HepG2 (cell line): ENCODE measurements at regions not wholly inside any gene's neighbourhood (a gene's known extent, or its start where the extent isn't known, plus 50 kb on each side); places are given as distances from the start of the nearest gene placed in this dataset.

Experiments
- ATAC-seq: fragments of 200-7000 bp; cut with Tn5 transposase; 3 replicates; pipeline ENCODE4 v1.9.1; 2020; ENCODE audit warnings: mild to moderate bottlenecking, moderate library complexity
- BruUV-seq: library from RNA; stranded (reverse); fragments of 400-500 nt; replicated peaks from 2 replicates; lab custom pipeline; 2021; lab: Mats Ljungman, UMichigan
- CTCF ChIA-PET: fragments of 300-600 bp; formaldehyde crosslinking; extraction: SDS; loops from one replicate; lab custom pipeline; 2021; ENCODE audit warnings: low total read pairs, inconsistent platforms, low intra/inter-chr PET ratio; lab: Yijun Ruan, JAX
- POLR2A ChIA-PET: fragments of 350-600 bp; sonication (Branson Sonifier 250); formaldehyde crosslinking; loops from one replicate; lab custom pipeline; 2020; ENCODE audit warnings: antibody characterized with exemption, inconsistent platforms; lab: Yijun Ruan, JAX
- DNase-seq: peaks from one replicate; pipeline ENCODE4 v3.0.0-alpha.2; 2015; ENCODE audit warnings: low spot score
- FAIRE-seq: peaks from 3 replicates; lab custom pipeline; 2011; peaks lifted over from hg19 to GRCh38; lab: Jason Lieb, UNC
- H2AFZ ChIP-seq: one replicate; pipeline ENCODE4 v1.6.1; 2011; ENCODE audit warnings: low read length, inconsistent platforms
- H3K27ac ChIP-seq: fragments of 300-600 bp; 3 replicates; pipeline ENCODE4 v1.8.0; 2011; ENCODE audit warnings: mixed run types, mild to moderate bottlenecking, mixed read lengths, low read length, inconsistent platforms; ENCODE audit not compliant: insufficient read depth; ENCODE audit errors: extremely low read length
- H3K27me3 ChIP-seq, 2 experiments: fragments of 200-600 bp in 1 of 2; 2 replicates in 1 of 2; 3 replicates in 1 of 2; pipeline versions ENCODE4 v1.6.0 to v1.8.0; 2011; ENCODE audit warnings: low read length in 2 of 2, mild to moderate bottlenecking in 2 of 2, moderate library complexity in 2 of 2, inconsistent platforms in 1 of 2; ENCODE audit not compliant: insufficient read depth in 2 of 2, control insufficient read depth in 1 of 2
- H3K36me3 ChIP-seq, 2 experiments: fragments of 200-600 bp in 1 of 2; replicated peaks in 1 of 2; 2 replicates in 1 of 2; 3 replicates in 1 of 2; pipeline versions ENCODE4 v1.5.1 to v1.8.0; 2011; ENCODE audit warnings: low read length in 2 of 2, inconsistent platforms in 1 of 2; ENCODE audit not compliant: insufficient read depth in 2 of 2, control insufficient read depth in 1 of 2
- H3K4me1 ChIP-seq: 2 replicates; pipeline ENCODE4 v1.5.1; 2012; ENCODE audit warnings: low read length, inconsistent platforms; ENCODE audit not compliant: insufficient read depth
- H3K4me2 ChIP-seq: 2 replicates; pipeline ENCODE4 v1.6.0; 2011; ENCODE audit warnings: low read depth, low read length, inconsistent platforms
- H3K4me3 ChIP-seq, 3 experiments: fragments of 200-600 bp in 1 of 3; sonication (generic), shearing (Covaris generic) in 1 of 3; replicated peaks in 1 of 3; 2 replicates each; pipeline ENCODE4 v1.5.1; 2011 to 2016; ENCODE audit warnings: low read length in 3 of 3, inconsistent platforms in 2 of 3, low read depth in 2 of 3, mild to moderate bottlenecking in 2 of 3, control low read depth in 1 of 3, mixed read lengths in 1 of 3; ENCODE audit not compliant: insufficient read depth in 1 of 3
- H3K79me2 ChIP-seq: one replicate; pipeline ENCODE4 v1.6.1; 2011; ENCODE audit warnings: low read length, inconsistent platforms; ENCODE audit not compliant: insufficient read depth
- H3K9ac ChIP-seq: 2 replicates; pipeline ENCODE4 v1.6.0; 2011; ENCODE audit warnings: mild to moderate bottlenecking, low read depth, low read length, inconsistent platforms; ENCODE audit not compliant: insufficient read depth
- H3K9me3 ChIP-seq: 2 replicates; pipeline ENCODE4 v1.5.1; 2012; ENCODE audit warnings: mild to moderate bottlenecking, low read length
- H4K20me1 ChIP-seq: 2 replicates; pipeline ENCODE4 v1.6.0; 2011; ENCODE audit warnings: inconsistent platforms, mild to moderate bottlenecking, low read length, moderate library complexity; ENCODE audit not compliant: insufficient read depth
- KLF6 ChIP-seq: IDR thresholded peaks from 2 replicates; pipeline ENCODE4 v1.8.0; 2016; ENCODE audit warnings: missing biosample characterization, missing genetic modification reagents
- RXRA ChIP-seq: sonication (generic); formaldehyde crosslinking; IDR thresholded peaks from 2 replicates; pipeline ENCODE4 v1.5.1; 2020; ENCODE audit warnings: missing genetic modification reagents
- ZFP41 ChIP-seq: sonication (generic); formaldehyde crosslinking; IDR thresholded peaks from 2 replicates; pipeline ENCODE4 v1.4.0; 2020; ENCODE audit warnings: mild to moderate bottlenecking, missing genetic modification reagents, borderline replicate concordance
- WGBS: methylation state at CpG from one replicate; pipeline ENCODE4 v1.1.6; 2017; ENCODE audit warnings: low lambda C conversion rate; 5-methylcytosine and 5-hydroxymethylcytosine counted together
- in situ Hi-C: cut with HindIII; loops from 2 replicates; pipeline ENCODE4 v1.10.0; 2017; ENCODE audit warnings: low pct_unique_long_range_greater_than_20kb; ENCODE audit not compliant: extremely low pct_ligation_motif_present
- intact Hi-C: fragments of 100-400 bp; cut with micrococcal nuclease; formaldehyde crosslinking; loops from one replicate; pipeline ENCODE4 v1.10.0; 2022; ENCODE audit not compliant: unreplicated experiment
- TF ChIP-seq, protein P1 (sequence below): IDR thresholded peaks from 2 replicates; pipeline ENCODE4 v1.6.1; 2016; ENCODE audit warnings: control low read depth
- TF ChIP-seq, protein P2 (sequence below): sonication (generic); formaldehyde crosslinking; IDR thresholded peaks from 2 replicates; pipeline ENCODE4 v1.4.0; 2020; ENCODE audit warnings: mild to moderate bottlenecking, missing genetic modification reagents
- TF ChIP-seq, protein P3 (sequence below): sonication (generic); formaldehyde crosslinking; IDR thresholded peaks from 2 replicates; pipeline ENCODE4 v1.4.0; 2020; ENCODE audit warnings: missing genetic modification reagents, borderline replicate concordance

DNA sequence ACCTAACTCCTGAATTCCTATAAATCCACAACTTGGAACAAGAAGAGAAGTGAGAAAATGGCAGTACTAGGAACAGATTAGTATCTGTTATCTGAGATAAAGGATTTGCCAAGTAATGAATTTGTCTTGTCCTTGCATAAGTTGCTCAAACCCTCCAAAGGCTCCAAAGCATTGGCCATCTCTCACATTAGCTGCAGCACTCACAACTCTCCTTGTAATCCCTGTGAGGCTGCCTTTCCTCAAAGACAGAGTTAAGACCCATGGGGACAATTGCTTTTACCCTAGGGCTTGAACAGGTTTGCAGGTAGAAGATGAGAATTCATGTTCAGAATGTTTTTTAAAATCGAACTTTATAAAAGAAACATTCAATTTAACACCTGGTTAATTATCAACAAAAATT lies 1702.2 kb downstream of the EFNB2 start:
- H4K20me1 ChIP-seq, result no peaks in the 10 kb centered on the region
- TF ChIP-seq ZFP41 (CRISPR knock-in tag) (no peak), RXRA (CRISPR knock-in tag) (no peak), KLF6 (CRISPR knock-in tag) (no peak)
- TF ChIP-seq, protein P1, sequence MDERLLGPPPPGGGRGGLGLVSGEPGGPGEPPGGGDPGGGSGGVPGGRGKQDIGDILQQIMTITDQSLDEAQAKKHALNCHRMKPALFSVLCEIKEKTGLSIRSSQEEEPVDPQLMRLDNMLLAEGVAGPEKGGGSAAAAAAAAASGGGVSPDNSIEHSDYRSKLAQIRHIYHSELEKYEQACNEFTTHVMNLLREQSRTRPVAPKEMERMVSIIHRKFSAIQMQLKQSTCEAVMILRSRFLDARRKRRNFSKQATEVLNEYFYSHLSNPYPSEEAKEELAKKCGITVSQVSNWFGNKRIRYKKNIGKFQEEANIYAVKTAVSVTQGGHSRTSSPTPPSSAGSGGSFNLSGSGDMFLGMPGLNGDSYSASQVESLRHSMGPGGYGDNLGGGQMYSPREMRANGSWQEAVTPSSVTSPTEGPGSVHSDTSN, result no peak
- TF ChIP-seq, protein P2, sequence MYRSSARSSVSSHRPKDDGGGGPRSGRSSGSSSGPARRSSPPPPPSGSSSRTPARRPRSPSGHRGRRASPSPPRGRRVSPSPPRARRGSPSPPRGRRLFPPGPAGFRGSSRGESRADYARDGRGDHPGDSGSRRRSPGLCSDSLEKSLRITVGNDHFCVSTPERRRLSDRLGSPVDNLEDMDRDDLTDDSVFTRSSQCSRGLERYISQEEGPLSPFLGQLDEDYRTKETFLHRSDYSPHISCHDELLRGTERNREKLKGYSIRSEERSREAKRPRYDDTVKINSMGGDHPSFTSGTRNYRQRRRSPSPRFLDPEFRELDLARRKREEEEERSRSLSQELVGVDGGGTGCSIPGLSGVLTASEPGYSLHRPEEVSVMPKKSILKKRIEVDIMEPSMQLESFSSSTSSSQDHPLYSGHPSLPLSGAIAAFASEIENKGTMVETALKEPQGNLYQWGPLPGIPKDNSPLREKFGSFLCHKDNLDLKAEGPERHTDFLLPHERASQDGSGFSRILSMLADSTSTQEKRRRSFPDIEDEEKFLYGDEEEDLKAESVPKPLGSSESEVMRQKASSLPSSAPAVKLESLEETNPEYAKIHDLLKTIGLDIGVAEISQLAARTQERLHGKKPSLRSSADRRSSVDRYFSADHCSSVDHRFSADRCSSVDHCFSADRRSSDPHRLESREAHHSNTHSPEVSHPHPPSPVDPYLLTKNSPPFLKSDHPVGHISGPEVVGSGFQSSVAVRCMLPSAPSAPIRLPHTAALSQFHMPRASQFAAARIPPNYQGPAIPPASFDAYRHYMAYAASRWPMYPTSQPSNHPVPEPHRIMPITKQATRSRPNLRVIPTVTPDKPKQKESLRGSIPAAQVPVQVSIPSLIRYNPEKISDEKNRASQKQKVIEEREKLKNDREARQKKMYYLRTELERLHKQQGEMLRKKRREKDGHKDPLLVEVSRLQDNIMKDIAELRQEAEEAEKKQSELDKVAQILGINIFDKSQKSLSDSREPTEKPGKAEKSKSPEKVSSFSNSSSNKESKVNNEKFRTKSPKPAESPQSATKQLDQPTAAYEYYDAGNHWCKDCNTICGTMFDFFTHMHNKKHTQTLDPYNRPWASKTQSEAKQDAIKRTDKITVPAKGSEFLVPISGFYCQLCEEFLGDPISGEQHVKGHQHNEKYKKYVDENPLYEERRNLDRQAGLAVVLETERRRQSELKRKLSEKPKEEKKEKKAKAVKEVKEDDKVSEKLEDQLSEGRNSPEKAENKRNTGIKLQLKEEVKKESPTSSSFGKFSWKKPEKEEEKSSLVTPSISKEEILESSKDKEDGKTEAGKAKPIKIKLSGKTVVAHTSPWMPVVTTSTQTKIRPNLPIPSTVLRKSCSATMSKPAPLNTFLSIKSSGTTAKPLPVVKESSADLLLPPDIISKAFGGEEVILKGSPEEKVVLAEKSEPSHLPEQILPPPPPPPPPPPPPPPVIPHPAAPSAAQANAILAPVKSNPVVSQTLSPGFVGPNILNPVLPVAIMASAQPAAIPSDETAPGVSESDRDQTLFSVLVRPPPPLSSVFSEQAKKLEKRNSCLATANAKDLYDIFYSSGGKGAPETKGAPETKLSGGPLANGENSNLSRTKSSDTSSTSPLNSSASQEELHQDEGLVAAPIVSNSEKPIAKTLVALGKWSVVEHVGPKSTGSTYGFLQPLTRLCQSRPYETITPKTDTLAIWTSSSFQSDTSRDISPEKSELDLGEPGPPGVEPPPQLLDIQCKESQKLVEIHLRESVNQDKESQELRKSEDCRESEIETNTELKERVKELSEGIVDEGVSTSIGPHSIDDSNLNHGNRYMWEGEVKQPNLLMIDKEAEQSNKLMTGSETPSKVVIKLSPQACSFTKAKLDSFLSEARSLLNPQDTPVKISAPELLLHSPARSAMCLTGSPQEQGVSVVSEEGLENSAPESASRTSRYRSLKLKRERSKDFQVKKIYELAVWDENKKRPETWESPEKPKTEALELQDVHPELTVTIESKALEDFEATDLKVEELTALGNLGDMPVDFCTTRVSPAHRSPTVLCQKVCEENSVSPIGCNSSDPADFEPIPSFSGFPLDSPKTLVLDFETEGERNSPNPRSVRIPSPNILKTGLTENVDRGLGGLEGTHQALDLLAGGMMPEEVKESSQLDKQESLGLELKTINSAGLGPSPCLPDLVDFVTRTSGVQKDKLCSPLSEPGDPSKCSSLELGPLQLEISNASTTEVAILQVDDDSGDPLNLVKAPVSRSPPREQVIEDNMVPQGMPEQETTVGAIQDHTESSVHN (CRISPR knock-in tag), result no peak
- TF ChIP-seq, protein P3, sequence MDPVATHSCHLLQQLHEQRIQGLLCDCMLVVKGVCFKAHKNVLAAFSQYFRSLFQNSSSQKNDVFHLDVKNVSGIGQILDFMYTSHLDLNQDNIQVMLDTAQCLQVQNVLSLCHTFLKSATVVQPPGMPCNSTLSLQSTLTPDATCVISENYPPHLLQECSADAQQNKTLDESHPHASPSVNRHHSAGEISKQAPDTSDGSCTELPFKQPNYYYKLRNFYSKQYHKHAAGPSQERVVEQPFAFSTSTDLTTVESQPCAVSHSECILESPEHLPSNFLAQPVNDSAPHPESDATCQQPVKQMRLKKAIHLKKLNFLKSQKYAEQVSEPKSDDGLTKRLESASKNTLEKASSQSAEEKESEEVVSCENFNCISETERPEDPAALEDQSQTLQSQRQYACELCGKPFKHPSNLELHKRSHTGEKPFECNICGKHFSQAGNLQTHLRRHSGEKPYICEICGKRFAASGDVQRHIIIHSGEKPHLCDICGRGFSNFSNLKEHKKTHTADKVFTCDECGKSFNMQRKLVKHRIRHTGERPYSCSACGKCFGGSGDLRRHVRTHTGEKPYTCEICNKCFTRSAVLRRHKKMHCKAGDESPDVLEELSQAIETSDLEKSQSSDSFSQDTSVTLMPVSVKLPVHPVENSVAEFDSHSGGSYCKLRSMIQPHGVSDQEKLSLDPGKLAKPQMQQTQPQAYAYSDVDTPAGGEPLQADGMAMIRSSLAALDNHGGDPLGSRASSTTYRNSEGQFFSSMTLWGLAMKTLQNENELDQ (CRISPR knock-in tag), result no peak
- intact Hi-C loops (no loop called here), in situ Hi-C loops (no loop called here)
- CTCF ChIA-PET, result no interaction called here
- H3K27me3 ChIP-seq, result no peaks in the 10 kb centered on the region
- no peaks in the 10 kb centered on the region for H3K36me3 ChIP-seq
- no peak overlapping the region for H2AFZ ChIP-seq
- DNase-seq (no peak), FAIRE-seq (no peak), ATAC-seq (no peak)
- WGBS, result 6% methylated on average over 1 of the region's 1 CpG
- H3K79me2 ChIP-seq, result no peaks in the 10 kb centered on the region
- H3K4me2 ChIP-seq, result no peak overlapping the region
- H3K9me3 ChIP-seq, result peaks cover 64% of the 10 kb centered on the region
- BruUV-seq, result no TSS peak
- H3K4me1 ChIP-seq, result no peaks in the 10 kb centered on the region
- H3K4me3 ChIP-seq, result no peak overlapping the region
- H3K27ac ChIP-seq, result no peak overlapping the region
- POLR2A ChIA-PET, result no interaction called here
- no peak overlapping the region for H3K9ac ChIP-seq
